ENCODE measurements at regions not wholly inside any gene's neighbourhood (a gene's known extent, or its start where the extent isn't known, plus 50 kb on each side); places are given as distances from the start of the nearest gene placed in this dataset.
A peak's percentile ranks its signal among the peaks of the same experiment; 100 is the strongest.

GRCh38 chr6:112401083-112401482 lies 54.0 kb downstream of the RFPL4B start:
- Histone ChIP-seq H3F3A (ENCODE audit: insufficient read depth, low read length) (no peaks in the 10 kb centered on the region), H3K79me2 (ENCODE audit: low read length) (no peaks in the 10 kb centered on the region), H3K9me2 (replicated peaks; ENCODE audit: insufficient read depth, low read length) (no peaks in the 10 kb centered on the region; the same call in 1 of the 2 replicates), H4K20me1 (ENCODE audit: insufficient read depth, low read length) (no peaks in the 10 kb centered on the region), H3K4me3 (ENCODE audit: low read length) (no peak overlapping the region), H3K4me1 (ENCODE audit: low read length) (peaks cover 14% of the 10 kb centered on the region), H3K36me3 (replicated peaks; ENCODE audit: insufficient read depth, low read length) (no peaks in the 10 kb centered on the region), H3K4me2 (ENCODE audit: low read depth, low read length) (peak overlapping the region; percentile 6; the same call in 1 of the 2 replicates), H2AFZ (ENCODE audit: low read length) (no peak overlapping the region), H3K9ac (ENCODE audit: low read length) (no peak overlapping the region), H3K9me3 (replicated peaks; ENCODE audit: insufficient read depth, low read length) (no peaks in the 10 kb centered on the region), H3K27ac (ENCODE audit: low read length) (no peak overlapping the region), H3K27me3 (replicated peaks; ENCODE audit: insufficient read depth, low read length) (no peaks in the 10 kb centered on the region)
- DNase-seq = no peak
- no peak for TF ChIP-seq EZH2 (optimal IDR thresholded peaks at IDR 0.05; ENCODE audit: low read depth, low read length)

- no peaks in the 10 kb centered on the region for H3K4me1 ChIP-seq (ENCODE audit: low read length)
- no peaks in the 10 kb centered on the region for H3K79me2 ChIP-seq (ENCODE audit: low read length)
- no peaks in the 10 kb centered on the region for H3K9me2 ChIP-seq (replicated peaks; ENCODE audit: insufficient read depth, low read length)
- no peak overlapping the region for H3K4me2 ChIP-seq (ENCODE audit: low read depth, low read length)
- H2AFZ ChIP-seq (ENCODE audit: low read length) = no peak overlapping the region
- no peaks in the 10 kb centered on the region for H3K36me3 ChIP-seq (replicated peaks; ENCODE audit: insufficient read depth, low read length)
- no peak for DNase-seq
- no peak overlapping the region for H3K4me3 ChIP-seq (ENCODE audit: low read length)
- H3K27me3 ChIP-seq (replicated peaks; ENCODE audit: insufficient read depth, low read length) = no peaks in the 10 kb centered on the region
- no peak overlapping the region for H3K9ac ChIP-seq (ENCODE audit: low read length)
- no peaks in the 10 kb centered on the region for H3K9me3 ChIP-seq (replicated peaks; ENCODE audit: insufficient read depth, low read length)
- no peak overlapping the region for H3K27ac ChIP-seq (ENCODE audit: low read length)
- no peaks in the 10 kb centered on the region for H4K20me1 ChIP-seq (ENCODE audit: insufficient read depth, low read length)
- no peak for TF ChIP-seq EZH2phosphoT487 (IDR thresholded peaks at IDR 0.05; ENCODE audit: low read length)
- no peak for TF ChIP-seq CTCF (IDR thresholded peaks at IDR 0.05; ENCODE audit: low read length)
- TF ChIP-seq EZH2 (optimal IDR thresholded peaks at IDR 0.05; ENCODE audit: low read depth, low read length) = no peak
- no peaks in the 10 kb centered on the region for H3F3A ChIP-seq (ENCODE audit: insufficient read depth, low read length)
Observed at GRCh38 chr6:112407101-112407590, 60.0 kb downstream of the RFPL4B start.

GRCh38 chr6:112408522-112408921 lies 61.4 kb downstream of the RFPL4B start:
- no peak for DNase-seq
- Histone ChIP-seq H3F3A (ENCODE audit: insufficient read depth, low read length) (no peaks in the 10 kb centered on the region), H3K36me3 (replicated peaks; ENCODE audit: insufficient read depth, low read length) (no peaks in the 10 kb centered on the region), H2AFZ (ENCODE audit: low read length) (no peak overlapping the region), H3K27me3 (replicated peaks; ENCODE audit: insufficient read depth, low read length) (no peaks in the 10 kb centered on the region), H3K9me2 (replicated peaks; ENCODE audit: insufficient read depth, low read length) (no peaks in the 10 kb centered on the region), H3K9me3 (replicated peaks; ENCODE audit: insufficient read depth, low read length) (no peaks in the 10 kb centered on the region), H3K79me2 (ENCODE audit: low read length) (no peaks in the 10 kb centered on the region), H3K4me3 (ENCODE audit: low read length) (no peak overlapping the region), H3K4me2 (ENCODE audit: low read depth, low read length) (no peak overlapping the region), H3K9ac (ENCODE audit: low read length) (no peak overlapping the region), H3K4me1 (ENCODE audit: low read length) (no peaks in the 10 kb centered on the region), H4K20me1 (ENCODE audit: insufficient read depth, low read length) (no peaks in the 10 kb centered on the region), H3K27ac (ENCODE audit: low read length) (no peak overlapping the region)
- TF ChIP-seq EZH2 (optimal IDR thresholded peaks at IDR 0.05; ENCODE audit: low read depth, low read length) (no peak), CTCF (IDR thresholded peaks at IDR 0.05; ENCODE audit: low read length) (no peak), EZH2phosphoT487 (IDR thresholded peaks at IDR 0.05; ENCODE audit: low read length) (no peak)

GRCh38 chr6:112409311-112409710 lies 62.2 kb downstream of the RFPL4B start:
- no peaks in the 10 kb centered on the region for H3F3A ChIP-seq (ENCODE audit: insufficient read depth, low read length)
- no peaks in the 10 kb centered on the region for H3K27me3 ChIP-seq (replicated peaks; ENCODE audit: insufficient read depth, low read length)
- H2AFZ ChIP-seq (ENCODE audit: low read length) = no peak overlapping the region
- H3K4me2 ChIP-seq (ENCODE audit: low read depth, low read length) = no peak overlapping the region
- H3K27ac ChIP-seq (ENCODE audit: low read length) = no peak overlapping the region
- H3K79me2 ChIP-seq (ENCODE audit: low read length) = no peaks in the 10 kb centered on the region
- DNase-seq = no peak
- no peaks in the 10 kb centered on the region for H3K4me1 ChIP-seq (ENCODE audit: low read length)
- no peaks in the 10 kb centered on the region for H4K20me1 ChIP-seq (ENCODE audit: insufficient read depth, low read length)
- no peaks in the 10 kb centered on the region for H3K9me3 ChIP-seq (replicated peaks; ENCODE audit: insufficient read depth, low read length)
- no peaks in the 10 kb centered on the region for H3K36me3 ChIP-seq (replicated peaks; ENCODE audit: insufficient read depth, low read length)
- no peak overlapping the region for H3K9ac ChIP-seq (ENCODE audit: low read length)
- H3K9me2 ChIP-seq (replicated peaks; ENCODE audit: insufficient read depth, low read length) = no peaks in the 10 kb centered on the region
- TF ChIP-seq EZH2 (optimal IDR thresholded peaks at IDR 0.05; ENCODE audit: low read depth, low read length) = no peak
- TF ChIP-seq EZH2phosphoT487 (IDR thresholded peaks at IDR 0.05; ENCODE audit: low read length) = no peak
- no peak for TF ChIP-seq CTCF (IDR thresholded peaks at IDR 0.05; ENCODE audit: low read length)
- H3K4me3 ChIP-seq (ENCODE audit: low read length) = no peak overlapping the region

Data from MM.1S (cell line).